BE2C (cell line): ENCODE measurements at regions not wholly inside any gene's neighbourhood (a gene's known extent, or its start where the extent isn't known, plus 50 kb on each side); places are given as distances from the start of the nearest gene placed in this dataset.

Source experiments
- DNase-seq: peaks from one replicate; pipeline ENCODE4 v3.0.0-alpha.2; 2020
- H3K27me3 ChIP-seq: fragments of 250-450 bp; sonication (Bioruptor Pico); 2 replicates; pipeline ENCODE4 v1.5.1; 2020; ENCODE audit warnings: mild to moderate bottlenecking
- H3K36me3 ChIP-seq: fragments of 250-450 bp; sonication (Bioruptor Pico); 2 replicates; pipeline ENCODE4 v1.5.1; 2020; ENCODE audit warnings: mild to moderate bottlenecking
- H3K4me1 ChIP-seq: fragments of 250-450 bp; sonication (Bioruptor Pico); 2 replicates; pipeline ENCODE4 v1.5.1; 2020
- H3K4me3 ChIP-seq: 2 replicates; pipeline ENCODE4 v1.5.1; 2011; ENCODE audit warnings: low read depth, low read length
- H3K9me3 ChIP-seq: fragments of 250-450 bp; sonication (Bioruptor Pico); 2 replicates; pipeline ENCODE4 v1.5.1; 2020
- CTCF ChIP-seq: IDR thresholded peaks from 2 replicates; pipeline ENCODE4 v1.5.1; 2012; ENCODE audit warnings: mild to moderate bottlenecking, low read depth, low read length

- Histone ChIP-seq H3K9me3 (no peaks in the 10 kb centered on the region), H3K27me3 (no peaks in the 10 kb centered on the region), H3K4me1 (no peaks in the 10 kb centered on the region), H3K36me3 (no peaks in the 10 kb centered on the region), H3K4me3 (no peak overlapping the region)
- TF ChIP-seq CTCF: no peak
- DNase-seq: no peak
These were observed 472.9 kb downstream of the PRELID2 start for GRCh38 chr5:145362266-145362665.

GRCh38 chr5:145360936-145361335 lies 474.2 kb downstream of the PRELID2 start:
- Histone ChIP-seq H3K4me1 (no peaks in the 10 kb centered on the region), H3K36me3 (no peaks in the 10 kb centered on the region), H3K27me3 (no peaks in the 10 kb centered on the region), H3K4me3 (no peak overlapping the region), H3K9me3 (no peaks in the 10 kb centered on the region)
- no peak for DNase-seq
- no peak for TF ChIP-seq CTCF

- H3K27me3 ChIP-seq: no peaks in the 10 kb centered on the region
- no peak overlapping the region for H3K4me3 ChIP-seq
- H3K9me3 ChIP-seq: no peaks in the 10 kb centered on the region
- no peak for TF ChIP-seq CTCF
- no peaks in the 10 kb centered on the region for H3K36me3 ChIP-seq
- H3K4me1 ChIP-seq: no peaks in the 10 kb centered on the region
- DNase-seq: no peak
These were observed 484.6 kb downstream of the PRELID2 start for GRCh38 chr5:145350513-145350912.

GRCh38 chr5:145347026-145347616 lies 488.0 kb downstream of the PRELID2 start:
- Histone ChIP-seq H3K9me3 (no peaks in the 10 kb centered on the region), H3K36me3 (no peaks in the 10 kb centered on the region), H3K4me3 (no peak overlapping the region), H3K27me3 (no peaks in the 10 kb centered on the region), H3K4me1 (no peaks in the 10 kb centered on the region)
- TF ChIP-seq CTCF: no peak
- no peak for DNase-seq

GRCh38 chr5:145345511-145346287 lies 489.4 kb downstream of the PRELID2 start:
- no peak overlapping the region for H3K4me3 ChIP-seq
- DNase-seq: no peak
- TF ChIP-seq CTCF: no peak
- no peaks in the 10 kb centered on the region for H3K27me3 ChIP-seq
- H3K9me3 ChIP-seq: no peaks in the 10 kb centered on the region
- no peaks in the 10 kb centered on the region for H3K4me1 ChIP-seq
- no peaks in the 10 kb centered on the region for H3K36me3 ChIP-seq

- no peak for TF ChIP-seq CTCF
- Histone ChIP-seq H3K4me1 (no peaks in the 10 kb centered on the region), H3K4me3 (no peak overlapping the region), H3K27me3 (no peaks in the 10 kb centered on the region), H3K9me3 (no peaks in the 10 kb centered on the region; the same call in 1 of the 2 replicates), H3K36me3 (no peaks in the 10 kb centered on the region)
- DNase-seq: no peak
These were observed 493.3 kb downstream of the PRELID2 start for GRCh38 chr5:145341842-145342241.
